PC-9 (cell line): ENCODE measurements at regions not wholly inside any gene's neighbourhood (a gene's known extent, or its start where the extent isn't known, plus 50 kb on each side); places are given as distances from the start of the nearest gene placed in this dataset.

Experiments used
- BruUV-seq: library from RNA; stranded (reverse); fragments of 400-500 nt; replicated peaks from 2 replicates; lab custom pipeline; 2021; lab: Mats Ljungman, UMichigan
- CTCF ChIA-PET: fragments of 300-600 bp; sonication (Branson Sonifier 250); formaldehyde crosslinking; loops from one replicate; lab custom pipeline; 2022; ENCODE audit warnings: antibody characterized with exemption; lab: Charles Lee
- POLR2A ChIA-PET: fragments of 300-600 bp; sonication (Branson Sonifier 250); formaldehyde crosslinking; loops from one replicate; lab custom pipeline; 2022; ENCODE audit warnings: antibody characterized with exemption; ENCODE audit not compliant: unreplicated experiment; lab: Charles Lee
- DNase-seq, 2 experiments: peaks; one replicate each; pipeline versions ENCODE4 v3.0.0 to v3.0.0-alpha.2; 2015 to 2022; ENCODE audit warnings: mixed read lengths in 1 of 2
- H2AFZ ChIP-seq: fragments of 200-600 bp; sonication (generic); 2 replicates; pipeline ENCODE4 v1.8.1; 2017; ENCODE audit warnings: antibody characterized with exemption
- H3F3A ChIP-seq: fragments of 200-600 bp; sonication (generic); 2 replicates; pipeline ENCODE4 v1.8.1; 2017; ENCODE audit warnings: antibody characterized with exemption, mild to moderate bottlenecking, low read depth; ENCODE audit not compliant: insufficient read depth
- H3K27ac ChIP-seq: fragments of 200-600 bp; sonication (generic); 2 replicates; pipeline ENCODE4 v1.6.1; 2016; ENCODE audit warnings: mixed run types
- H3K27me3 ChIP-seq: fragments of 200-600 bp; sonication (generic); 2 replicates; pipeline ENCODE4 v1.6.1; 2016; ENCODE audit warnings: low read depth, mixed run types; ENCODE audit not compliant: insufficient read depth
- H3K36me3 ChIP-seq: fragments of 200-600 bp; sonication (generic); 2 replicates; pipeline ENCODE4 v1.6.1; 2016; ENCODE audit warnings: low read depth, mixed run types
- H3K4me1 ChIP-seq: fragments of 200-600 bp; sonication (generic); replicated peaks from 2 replicates; pipeline ENCODE4 v1.6.1; 2016; ENCODE audit warnings: mixed run types; ENCODE audit not compliant: insufficient read depth
- H3K4me2 ChIP-seq: fragments of 200-600 bp; sonication (generic); 2 replicates; pipeline ENCODE4 v1.6.1; 2017; ENCODE audit warnings: mixed run types
- H3K4me3 ChIP-seq: fragments of 200-600 bp; sonication (generic); 2 replicates; pipeline ENCODE4 v1.6.1; 2016; ENCODE audit warnings: mixed run types
- H3K79me2 ChIP-seq: fragments of 200-600 bp; sonication (generic); 2 replicates; pipeline ENCODE4 v1.6.1; 2017; ENCODE audit warnings: low read depth, mixed run types
- H3K9me2 ChIP-seq: fragments of 200-600 bp; sonication (generic); 2 replicates; pipeline ENCODE4 v1.8.1; 2017; ENCODE audit warnings: mild to moderate bottlenecking; ENCODE audit not compliant: insufficient read depth
- H3K9me3 ChIP-seq: fragments of 200-600 bp; sonication (generic); 2 replicates; pipeline ENCODE4 v1.8.1; 2016; ENCODE audit warnings: low read depth; ENCODE audit not compliant: insufficient read depth
- H4K20me1 ChIP-seq: fragments of 200-600 bp; sonication (generic); 2 replicates; pipeline ENCODE4 v1.8.1; 2017; ENCODE audit not compliant: insufficient read depth
- CTCF ChIP-seq: fragments of 200-600 bp; sonication (generic); conservative IDR thresholded peaks from 2 replicates; pipeline ENCODE4 v1.6.1; 2017; ENCODE audit warnings: mixed run types, antibody characterized with exemption, mild to moderate bottlenecking, moderate library complexity
- EZH2 ChIP-seq: fragments of 200-600 bp; sonication (generic); IDR thresholded peaks from 2 replicates; pipeline ENCODE4 v1.8.0; 2017; ENCODE audit warnings: antibody characterized with exemption, low read depth
- intact Hi-C: fragments of 100-400 bp; cut with micrococcal nuclease; formaldehyde crosslinking; loops from one replicate; pipeline ENCODE4 v1.10.0; 2022; ENCODE audit not compliant: unreplicated experiment

- ChIA-PET POLR2A (no interaction called here), CTCF (no interaction called here)
- Histone ChIP-seq H3K79me2 (no peaks in the 10 kb centered on the region), H2AFZ (no peak overlapping the region), H3K9me2 (no peaks in the 10 kb centered on the region), H3K36me3 (no peaks in the 10 kb centered on the region), H3K9me3 (no peaks in the 10 kb centered on the region), H3K4me2 (no peak overlapping the region), H3F3A (no peaks in the 10 kb centered on the region), H3K4me3 (no peak overlapping the region), H3K4me1 (no peaks in the 10 kb centered on the region), H3K27me3 (no peaks in the 10 kb centered on the region), H3K27ac (no peak overlapping the region), H4K20me1 (no peaks in the 10 kb centered on the region)
- no peak for DNase-seq
- intact Hi-C loops: no loop called here
- TF ChIP-seq EZH2 (no peak), CTCF (no peak)
- no TSS peak for BruUV-seq
These were observed 95.1 kb upstream of the SLC22A23 start for GRCh38 chr6:3551716-3552511.

- Histone ChIP-seq H3K9me3 (no peaks in the 10 kb centered on the region), H3K9me2 (no peaks in the 10 kb centered on the region), H3F3A (no peaks in the 10 kb centered on the region), H3K4me2 (no peak overlapping the region), H3K27ac (no peak overlapping the region), H3K36me3 (no peaks in the 10 kb centered on the region), H3K4me3 (no peak overlapping the region), H3K27me3 (no peaks in the 10 kb centered on the region), H2AFZ (no peak overlapping the region), H4K20me1 (no peaks in the 10 kb centered on the region), H3K79me2 (no peaks in the 10 kb centered on the region), H3K4me1 (no peaks in the 10 kb centered on the region)
- ChIA-PET CTCF (no interaction called here), POLR2A (no interaction called here)
- intact Hi-C loops: no loop called here
- TF ChIP-seq CTCF: no peak
- no peak for TF ChIP-seq EZH2
- no TSS peak for BruUV-seq
- DNase-seq: no peak
These were observed 92.6 kb upstream of the SLC22A23 start for GRCh38 chr6:3549314-3549940.

GRCh38 chr6:3546121-3546520 lies 89.3 kb upstream of the SLC22A23 start:
- no peaks in the 10 kb centered on the region for H3F3A ChIP-seq
- no peak overlapping the region for H3K27ac ChIP-seq
- H3K4me3 ChIP-seq: no peak overlapping the region
- H3K9me3 ChIP-seq: no peaks in the 10 kb centered on the region
- H3K79me2 ChIP-seq: no peaks in the 10 kb centered on the region
- intact Hi-C loops: no loop called here
- ChIA-PET CTCF (no interaction called here), POLR2A (no interaction called here)
- TF ChIP-seq EZH2 (no peak), CTCF (no peak)
- H3K27me3 ChIP-seq: no peaks in the 10 kb centered on the region
- BruUV-seq: no TSS peak
- H3K4me1 ChIP-seq: no peaks in the 10 kb centered on the region
- no peaks in the 10 kb centered on the region for H3K36me3 ChIP-seq
- no peak for DNase-seq
- no peak overlapping the region for H3K4me2 ChIP-seq
- H3K9me2 ChIP-seq: no peaks in the 10 kb centered on the region
- no peaks in the 10 kb centered on the region for H4K20me1 ChIP-seq
- H2AFZ ChIP-seq: no peak overlapping the region
